ENCODE measurements at regions not wholly inside any gene's neighbourhood (a gene's known extent, or its start where the extent isn't known, plus 50 kb on each side); places are given as distances from the start of the nearest gene placed in this dataset.
A peak's percentile ranks its signal among the peaks of the same experiment; 100 is the strongest.

DNA sequence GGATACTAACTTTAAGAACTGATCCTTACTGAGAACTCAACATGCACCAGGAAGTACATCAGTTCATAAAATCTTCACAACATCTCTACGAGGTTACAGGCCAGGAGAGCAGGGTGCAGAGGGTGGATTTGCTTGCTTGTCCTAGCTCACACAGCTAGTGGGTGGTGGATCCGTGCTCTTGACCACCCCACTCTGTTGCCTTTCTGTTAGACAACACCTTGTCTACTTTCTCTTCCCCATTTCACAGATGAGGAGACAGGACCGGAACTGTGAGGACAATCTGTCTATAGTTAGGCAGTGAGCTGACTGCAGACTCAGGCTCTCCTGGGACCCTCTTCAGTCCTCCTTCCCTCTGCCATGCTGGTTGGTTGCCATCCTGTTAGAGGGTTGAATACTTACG is 221.7 kb upstream of the TLE3 start:
- DNase-seq: peak; percentile 80

DNA sequence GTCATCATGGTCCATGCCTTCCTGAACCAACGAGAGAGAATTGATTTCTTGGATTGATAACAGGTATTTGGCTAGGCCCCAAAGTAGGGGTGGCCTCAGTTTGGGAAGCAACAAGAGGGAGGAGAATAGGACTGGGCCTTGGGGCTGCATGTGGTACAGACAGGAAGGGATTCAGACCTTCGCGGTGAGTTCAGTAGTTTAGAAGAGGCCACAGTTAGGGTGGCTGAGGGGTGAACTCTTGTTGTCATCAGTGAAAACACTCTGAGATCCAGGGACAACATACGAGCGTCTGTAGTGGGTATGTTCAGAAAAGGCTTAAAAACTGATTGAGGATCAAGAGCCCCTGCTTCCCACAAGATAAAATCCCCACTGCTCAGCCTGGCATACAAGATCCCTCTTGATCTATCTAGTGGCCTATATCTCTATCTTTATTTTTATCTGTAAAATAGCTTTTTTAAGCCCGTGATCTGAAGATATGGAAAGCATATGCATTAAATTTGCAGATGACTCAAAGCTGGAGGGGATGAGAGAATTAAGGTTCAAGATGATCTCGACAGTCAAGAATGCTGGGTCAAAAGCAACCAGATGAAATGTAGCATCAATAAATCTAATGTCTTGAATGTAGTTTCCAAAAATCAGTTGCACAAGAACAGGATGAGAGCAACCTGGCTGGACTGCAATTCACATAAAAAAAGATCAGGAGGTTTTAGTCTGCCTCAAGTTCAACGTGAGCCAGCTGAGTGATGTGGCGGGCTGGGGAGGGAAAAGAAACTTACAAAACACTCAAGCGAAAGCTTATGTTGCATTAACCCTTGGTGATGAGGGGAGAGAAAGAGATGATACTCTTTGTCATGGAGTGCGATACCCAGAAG is 221.1 kb upstream of the TLE3 start:
- no peak for DNase-seq

DNA sequence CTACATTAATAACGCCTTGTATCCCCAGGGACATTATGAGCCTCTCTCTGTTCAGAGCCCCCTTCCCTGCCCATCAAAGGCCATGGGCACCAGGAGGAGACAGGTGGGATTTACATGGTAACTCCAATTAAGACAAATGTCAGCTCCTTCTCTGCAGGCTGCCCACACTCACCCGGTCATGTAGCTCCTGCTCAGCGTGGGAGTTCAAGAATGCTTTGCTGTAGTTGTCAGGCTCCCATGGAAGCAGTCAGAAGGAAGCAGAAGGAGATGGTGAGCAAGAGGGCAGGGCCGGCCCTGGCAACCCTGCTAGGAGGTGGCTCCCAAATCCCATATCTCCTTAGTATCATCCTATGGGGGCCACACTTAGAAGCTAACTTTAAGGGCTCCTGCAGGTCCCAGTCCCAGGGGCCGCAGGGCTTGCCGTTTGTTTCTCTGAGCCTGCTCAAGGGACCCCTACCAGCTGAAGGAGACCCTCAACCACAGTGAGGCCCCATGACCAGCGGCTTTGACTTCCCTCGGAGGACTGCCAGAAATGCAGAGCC is 218.4 kb upstream of the TLE3 start:
- DNase-seq: no peak

DNA sequence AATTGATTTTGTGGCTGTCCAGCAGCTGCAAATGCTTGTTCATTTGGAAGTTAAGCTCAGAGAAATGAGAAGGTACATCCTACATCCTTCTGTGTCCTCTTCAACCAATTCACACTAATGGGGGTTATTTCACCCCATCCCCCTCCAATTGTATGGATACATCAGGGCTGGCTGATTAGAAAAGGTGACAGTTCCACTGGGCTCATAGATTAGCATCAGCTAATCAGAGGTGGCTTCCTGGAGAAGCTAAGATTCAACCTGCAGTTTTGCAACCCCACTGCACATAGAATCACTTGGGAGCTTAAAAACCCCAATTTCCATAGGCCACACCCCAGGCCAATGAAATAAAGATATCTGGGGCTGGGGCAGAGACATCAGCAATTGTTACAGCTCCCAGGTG is 217.7 kb upstream of the TLE3 start:
- DNase-seq: no peak

DNA sequence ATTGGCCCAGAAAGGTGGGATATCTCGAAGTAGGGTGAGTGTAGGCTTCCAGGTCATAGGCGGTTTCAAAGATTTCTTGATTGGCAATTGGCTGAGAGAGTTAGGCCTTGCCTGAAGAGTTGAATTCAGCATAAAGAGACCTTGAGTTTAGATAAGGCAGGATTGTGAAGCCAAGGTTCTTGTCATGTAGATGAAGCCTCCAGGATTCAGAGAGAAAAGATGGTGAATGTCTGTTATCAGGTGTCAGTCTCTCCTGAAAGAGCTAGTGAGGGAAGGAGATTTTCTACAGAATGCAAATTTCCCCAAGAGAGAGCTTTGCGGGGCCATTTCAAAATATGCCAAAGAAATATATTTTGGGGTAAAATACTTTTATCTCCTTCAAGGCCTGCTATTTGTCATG is 217.0 kb upstream of the TLE3 start:
- DNase-seq: no peak

DNA sequence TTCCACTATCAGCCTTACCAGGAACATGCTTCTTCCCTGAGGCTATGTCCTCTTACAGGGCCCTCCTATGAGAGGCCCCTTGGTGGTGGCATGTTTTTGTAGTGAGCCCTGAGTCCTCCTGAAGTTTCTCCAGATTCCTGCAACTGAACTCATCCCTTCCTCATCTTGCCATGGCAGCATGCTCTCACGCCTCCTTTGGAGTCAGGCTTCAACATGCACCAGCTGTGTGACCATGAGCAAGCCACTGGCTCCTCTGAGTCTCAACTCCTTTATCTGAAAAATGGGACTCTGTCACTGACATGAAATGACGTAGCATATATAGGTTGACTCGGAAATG is 216.3 kb upstream of the TLE3 start:
- DNase-seq: no peak

DNA sequence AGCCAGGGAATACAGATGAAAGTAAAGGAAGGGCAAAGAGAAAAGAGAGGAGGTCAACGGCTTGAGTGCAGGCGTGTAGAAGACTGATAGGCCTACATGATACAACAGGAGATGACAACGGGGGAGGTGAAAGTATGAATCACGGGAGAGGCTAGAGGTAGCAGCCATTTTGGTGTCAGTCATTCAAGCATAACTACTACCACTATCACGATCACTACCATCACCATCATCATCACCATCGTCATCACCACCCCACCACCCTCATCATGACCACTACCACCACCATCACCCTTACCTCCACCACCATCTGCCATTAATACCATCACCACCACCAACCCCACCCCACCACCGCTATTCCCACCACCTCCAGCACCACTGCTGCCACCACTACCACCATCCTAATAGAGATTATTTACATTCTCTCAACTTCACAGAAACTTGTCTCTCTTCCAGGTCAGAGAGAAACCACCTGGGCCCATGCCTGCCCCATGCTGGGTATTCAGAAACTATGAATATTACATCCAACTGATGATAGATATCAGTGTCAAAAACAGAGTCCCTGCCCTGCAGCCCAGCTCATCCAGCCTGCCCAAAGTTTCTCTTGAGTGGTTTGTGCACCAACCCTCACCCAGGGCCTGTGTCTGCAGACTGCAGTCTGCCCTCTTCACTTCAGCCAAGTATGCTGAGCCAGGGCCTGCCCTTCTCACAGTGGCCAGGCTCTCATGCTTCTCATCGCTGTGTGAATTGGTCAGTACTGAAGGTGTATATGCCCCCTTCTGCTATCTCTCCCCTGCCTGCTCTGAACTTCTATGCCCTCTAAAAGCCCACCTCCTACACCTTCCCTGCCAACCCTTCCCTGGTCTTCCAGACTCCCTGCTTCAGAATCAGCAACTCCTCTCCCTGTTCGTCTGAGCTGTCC is 215.6 kb upstream of the TLE3 start:
- no peak for DNase-seq

DNA sequence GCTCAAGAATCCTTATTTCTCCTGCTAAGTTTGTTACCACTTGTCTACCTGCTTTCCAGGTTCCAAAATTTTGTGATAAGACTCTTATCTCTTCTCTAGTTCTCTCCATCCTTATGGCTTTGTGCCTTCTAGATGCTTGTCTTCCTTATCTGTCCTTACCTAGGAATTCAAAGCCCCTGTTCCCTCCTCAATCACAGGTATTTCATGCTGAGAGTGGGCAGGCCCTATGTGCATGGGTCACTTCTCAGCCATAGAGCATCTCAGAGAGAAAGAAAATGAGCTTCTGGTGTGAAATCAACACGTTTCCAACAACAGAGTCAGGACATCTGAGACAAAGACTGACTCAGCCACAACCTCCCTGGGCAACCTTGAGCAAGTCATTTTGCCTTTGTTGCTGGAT is 214.1 kb upstream of the TLE3 start:
- no peak for DNase-seq

DNA sequence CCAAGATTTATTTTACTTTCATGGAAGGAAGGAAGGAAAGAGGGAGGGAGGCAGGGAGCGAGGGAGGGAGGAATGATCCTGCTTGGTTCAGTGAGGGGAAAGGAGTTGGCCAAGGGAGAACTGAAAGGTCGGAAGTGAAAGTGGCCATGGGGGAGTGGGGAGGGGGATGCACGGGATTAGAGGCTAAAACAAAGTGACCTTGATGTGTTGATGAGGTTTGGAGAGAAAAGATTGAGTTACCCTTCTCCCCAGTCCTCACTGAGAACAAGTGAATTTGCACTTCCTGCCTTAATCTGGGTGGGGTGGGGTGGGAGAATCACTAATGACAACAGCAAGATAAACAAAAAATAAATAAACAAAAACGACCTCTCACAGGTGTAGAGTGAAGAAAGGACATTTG is 212.0 kb upstream of the TLE3 start:
- no peak for DNase-seq

DNA sequence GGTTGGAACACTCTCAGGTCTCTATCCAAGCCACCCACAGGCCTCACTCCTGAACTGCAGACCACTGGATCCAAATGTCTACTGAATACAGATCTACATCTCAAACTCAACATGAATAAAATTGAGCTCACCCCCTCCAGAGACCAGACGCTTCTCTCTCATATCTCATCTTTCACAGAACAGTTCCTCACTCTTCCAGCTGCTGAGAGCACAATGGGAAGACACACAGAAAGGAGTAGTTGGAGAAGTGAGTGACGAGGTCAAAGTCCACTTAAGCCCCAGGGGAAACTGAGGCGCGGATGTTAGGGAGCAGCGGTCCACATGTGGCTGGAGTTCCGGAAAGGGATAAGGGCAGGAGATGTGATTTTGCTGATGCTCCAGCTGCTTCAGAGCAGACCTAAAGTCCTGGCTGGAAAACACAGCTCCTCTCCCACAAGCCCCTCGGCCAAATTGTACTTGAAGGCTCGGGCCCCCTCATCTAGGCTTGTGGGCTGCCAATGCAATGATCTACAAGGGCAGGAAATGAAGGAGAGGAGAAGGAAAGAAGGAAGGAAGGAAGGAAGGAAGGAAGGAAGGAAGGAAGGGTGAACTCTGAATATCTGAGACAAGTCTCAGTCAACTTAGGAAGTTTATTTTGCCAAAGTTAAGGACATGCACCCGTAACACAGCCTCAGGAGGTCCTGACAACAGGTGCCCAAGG is 211.2 kb upstream of the TLE3 start:
- DNase-seq: no peak

DNA sequence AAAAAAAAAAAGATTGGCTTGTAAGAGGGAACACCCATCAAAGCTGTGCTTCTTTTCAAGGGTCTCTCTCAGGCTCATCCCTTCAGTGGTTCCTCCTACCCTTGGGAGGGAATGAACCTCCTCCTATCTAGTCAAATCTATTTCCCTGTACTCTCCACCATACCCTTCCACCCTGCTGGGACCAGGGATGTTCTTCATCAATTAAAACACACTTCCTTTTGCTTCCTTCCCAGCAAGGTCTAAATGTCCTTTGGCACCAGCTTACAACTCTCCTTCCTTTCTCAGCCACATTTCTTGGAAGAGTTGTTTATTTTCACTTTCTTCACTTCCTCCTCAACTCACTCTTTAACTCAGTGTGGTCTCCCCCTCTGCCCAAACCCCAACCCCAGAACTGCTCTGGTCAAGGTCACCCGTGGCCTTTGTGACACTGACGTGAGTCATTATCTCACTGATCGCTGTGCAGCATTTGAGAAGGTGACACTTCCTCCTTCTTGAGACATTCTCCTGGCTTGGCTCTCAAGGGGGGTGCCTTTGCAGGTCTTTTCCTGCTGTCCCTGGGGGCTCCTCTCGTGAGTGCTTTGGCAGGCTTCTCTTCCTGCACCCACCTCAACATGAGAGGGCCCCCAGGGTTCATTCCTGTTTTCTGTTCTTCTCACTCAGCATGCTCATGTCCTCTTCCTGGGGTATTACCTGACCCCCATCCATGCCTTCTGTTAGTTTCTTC is 210.5 kb upstream of the TLE3 start:
- DNase-seq: peak; percentile 67

DNA sequence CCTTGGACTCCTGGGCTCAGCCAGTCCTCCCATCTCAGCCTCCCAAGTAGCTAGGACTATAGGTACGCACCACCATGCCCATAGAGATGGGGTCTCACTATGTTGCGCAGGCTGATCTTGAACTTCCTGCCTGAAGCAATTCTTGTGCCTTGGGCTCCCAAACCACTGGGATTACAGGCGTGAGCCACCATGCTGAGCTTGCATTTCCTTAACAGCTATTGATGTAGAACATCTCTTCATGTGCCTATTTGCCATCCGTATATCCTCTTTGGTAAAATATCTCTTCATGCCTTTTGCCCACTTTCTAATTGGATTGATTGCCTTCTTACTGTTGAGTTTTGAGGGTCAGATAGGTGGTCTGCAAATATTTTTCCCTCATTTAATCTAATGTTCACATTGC is 208.9 kb upstream of the TLE3 start:
- DNase-seq: no peak

DNA sequence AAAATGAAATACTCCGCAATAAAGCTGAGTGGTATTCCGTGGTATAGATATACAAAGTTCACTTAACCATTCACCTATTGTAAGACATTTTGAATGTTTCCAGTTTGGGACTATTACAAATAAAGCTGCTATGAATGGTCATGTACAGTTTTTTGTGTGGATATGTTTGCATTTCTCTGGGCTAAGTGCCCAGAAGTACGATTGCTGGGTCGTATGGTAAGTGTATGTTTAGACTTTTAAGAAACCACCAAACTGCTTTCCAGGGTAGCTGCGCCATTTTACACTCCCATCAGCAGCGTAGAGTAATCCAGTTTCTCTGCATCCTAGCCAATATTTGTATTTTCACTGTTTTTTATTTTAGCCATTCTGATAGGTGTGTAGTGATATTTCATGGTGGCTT is 208.4 kb upstream of the TLE3 start:
- DNase-seq: no peak

DNA sequence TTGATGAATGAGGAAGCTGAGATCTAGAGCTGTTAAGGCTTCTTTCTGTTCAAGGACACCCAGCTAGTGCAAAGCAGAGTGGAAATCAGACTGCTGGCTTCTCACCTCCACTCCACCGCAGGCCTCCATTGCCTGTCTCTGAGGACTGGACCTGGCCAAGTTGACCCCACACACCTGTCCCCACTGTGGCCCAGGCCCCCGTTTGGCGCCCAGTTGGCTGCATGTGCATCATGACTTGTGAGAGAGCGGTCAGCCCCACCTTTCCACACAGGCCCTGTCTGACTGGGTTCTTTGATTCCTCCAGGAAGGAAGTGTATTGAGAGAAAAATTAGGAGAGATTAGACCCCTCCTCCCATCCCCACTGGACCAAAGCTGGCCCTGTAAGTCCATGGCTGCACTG is 206.3 kb upstream of the TLE3 start:
- DNase-seq: no peak

DNA sequence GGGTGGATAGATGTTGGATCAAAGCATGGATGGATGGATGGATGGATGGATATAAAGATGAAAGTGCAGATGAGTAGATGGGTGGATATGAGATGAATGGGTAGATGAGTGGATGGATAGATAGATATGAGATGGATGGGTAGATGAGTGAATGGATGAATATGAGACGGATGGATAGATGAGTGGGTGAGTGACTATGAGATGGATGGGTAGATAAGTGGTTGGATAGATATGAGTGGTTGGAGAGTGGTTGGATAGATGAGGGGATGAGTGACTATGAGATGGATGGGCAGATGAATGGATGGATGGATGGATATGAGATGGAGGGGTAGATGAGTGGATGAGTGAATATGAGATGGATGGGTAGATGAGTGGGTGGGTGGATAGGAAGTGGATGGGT is 204.6 kb upstream of the TLE3 start:
- no peak for DNase-seq

DNA sequence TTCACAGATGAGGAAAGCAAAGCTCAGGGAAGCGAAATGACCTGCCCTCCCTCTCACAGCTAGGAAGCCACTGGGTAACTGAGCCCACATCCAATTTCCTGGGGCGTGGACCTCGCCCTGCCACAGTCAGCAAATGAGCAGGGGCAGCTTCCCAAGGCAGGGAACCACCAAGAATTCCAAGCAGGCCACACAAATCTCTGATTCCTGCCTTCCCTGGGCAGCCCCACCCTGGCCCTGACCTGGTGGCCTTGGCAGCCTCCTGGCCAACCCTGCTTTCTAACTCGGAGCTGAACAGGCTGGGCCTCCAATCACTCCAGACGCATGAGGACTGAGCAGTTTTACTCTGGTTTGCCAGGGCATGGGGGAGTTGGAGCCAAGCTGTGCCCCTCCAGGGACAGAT is 203.7 kb upstream of the TLE3 start:
- DNase-seq: no peak

DNA sequence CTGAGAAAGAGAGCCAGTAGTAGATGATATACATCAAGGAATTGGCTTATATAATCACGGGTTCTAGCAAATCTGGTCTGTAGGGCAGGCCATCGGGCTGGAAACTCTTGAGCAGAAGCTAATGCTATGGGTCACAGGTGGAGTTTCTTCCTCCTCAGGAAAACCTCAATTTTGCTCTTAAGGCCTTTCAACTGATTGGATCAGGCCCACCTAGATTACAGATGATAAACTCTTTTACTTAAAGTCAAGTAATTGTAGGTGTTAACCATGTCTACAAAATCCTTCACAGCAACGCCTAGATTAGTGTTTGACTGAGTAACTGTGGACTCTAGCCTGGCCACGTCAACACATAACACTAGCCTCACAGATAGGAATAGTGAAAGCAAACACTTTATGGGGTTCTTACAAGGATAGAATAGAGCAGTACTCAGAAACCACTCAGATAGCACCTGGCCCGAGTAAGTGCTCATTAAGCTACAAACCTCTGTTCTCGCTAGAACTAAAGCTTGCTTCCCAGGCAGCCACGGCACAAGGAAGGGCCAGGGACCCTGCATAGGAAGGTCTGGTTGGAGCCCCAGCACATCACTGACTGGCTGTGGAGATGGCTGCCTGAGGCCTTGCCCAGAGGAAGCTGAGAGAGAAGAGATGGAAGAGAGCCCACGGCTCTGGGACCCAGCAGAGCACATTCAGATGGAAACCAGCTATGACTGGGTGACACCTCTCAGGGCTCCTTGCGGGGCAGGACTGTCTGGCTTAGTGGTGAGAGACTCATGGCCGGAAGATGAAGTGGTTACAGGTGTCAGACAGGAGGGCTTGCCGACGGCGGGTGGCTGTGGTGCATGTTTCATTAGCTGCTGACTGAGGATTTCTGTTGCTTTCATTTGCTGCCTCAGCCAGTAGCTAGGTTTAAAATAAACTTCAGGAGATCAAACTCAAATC is 202.5 kb upstream of the TLE3 start:
- peak; percentile 78 for DNase-seq

DNA sequence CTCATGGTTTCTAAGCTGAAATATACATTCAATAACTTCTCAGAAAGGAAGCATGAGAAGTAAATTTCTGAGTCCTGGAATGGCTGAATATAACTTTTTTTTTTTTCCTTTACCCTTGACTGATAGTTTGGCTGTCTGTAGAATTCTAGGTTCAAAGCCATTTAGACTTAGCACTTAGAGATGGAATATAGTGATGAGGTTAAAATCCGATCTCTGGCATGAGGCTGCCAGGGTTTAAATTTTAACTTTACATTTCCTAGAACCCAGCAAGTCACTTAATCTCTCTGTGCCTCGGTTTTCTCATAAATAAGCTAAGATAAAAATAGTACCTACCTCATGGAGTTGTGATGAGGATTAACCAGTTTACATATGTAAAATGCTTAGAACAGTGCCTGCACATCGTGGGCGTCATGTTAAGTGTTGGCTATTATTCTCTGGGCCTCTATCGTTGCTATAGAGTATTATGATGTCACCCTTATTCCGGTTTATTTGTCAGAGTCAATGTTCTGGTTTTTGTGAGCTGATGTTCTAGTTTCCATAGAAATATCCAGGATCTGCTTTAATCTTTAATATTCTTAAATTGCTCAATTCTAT is 199.8 kb upstream of the TLE3 start:
- no peak for DNase-seq

DNA sequence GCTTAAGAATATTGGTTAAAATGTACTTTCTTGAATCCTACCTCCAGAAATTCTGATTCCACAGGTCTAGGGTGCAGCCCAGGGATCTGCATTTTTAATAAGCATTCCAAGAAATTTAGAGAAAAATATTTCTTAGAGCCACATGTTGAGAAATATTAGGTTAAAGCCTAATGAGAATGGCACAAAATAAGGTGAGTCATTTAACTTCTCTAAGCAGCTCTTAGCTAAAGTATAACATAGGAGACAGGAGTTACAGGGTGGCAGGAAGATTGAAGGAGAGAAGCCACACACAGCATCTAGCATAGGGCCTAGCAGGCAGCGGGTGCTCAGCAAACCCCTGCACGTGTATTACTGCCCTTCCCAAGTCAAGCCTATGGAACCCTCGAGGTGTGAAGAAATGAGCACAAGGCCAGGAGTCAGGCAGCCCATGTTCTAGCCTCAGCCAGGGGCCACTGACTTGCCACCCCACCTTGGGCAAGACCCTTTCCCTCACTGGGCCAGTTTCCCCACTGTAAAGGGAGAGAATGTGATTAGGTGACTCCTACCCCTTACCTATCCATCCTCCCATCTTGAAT is 197.1 kb upstream of the TLE3 start:
- DNase-seq: no peak

DNA sequence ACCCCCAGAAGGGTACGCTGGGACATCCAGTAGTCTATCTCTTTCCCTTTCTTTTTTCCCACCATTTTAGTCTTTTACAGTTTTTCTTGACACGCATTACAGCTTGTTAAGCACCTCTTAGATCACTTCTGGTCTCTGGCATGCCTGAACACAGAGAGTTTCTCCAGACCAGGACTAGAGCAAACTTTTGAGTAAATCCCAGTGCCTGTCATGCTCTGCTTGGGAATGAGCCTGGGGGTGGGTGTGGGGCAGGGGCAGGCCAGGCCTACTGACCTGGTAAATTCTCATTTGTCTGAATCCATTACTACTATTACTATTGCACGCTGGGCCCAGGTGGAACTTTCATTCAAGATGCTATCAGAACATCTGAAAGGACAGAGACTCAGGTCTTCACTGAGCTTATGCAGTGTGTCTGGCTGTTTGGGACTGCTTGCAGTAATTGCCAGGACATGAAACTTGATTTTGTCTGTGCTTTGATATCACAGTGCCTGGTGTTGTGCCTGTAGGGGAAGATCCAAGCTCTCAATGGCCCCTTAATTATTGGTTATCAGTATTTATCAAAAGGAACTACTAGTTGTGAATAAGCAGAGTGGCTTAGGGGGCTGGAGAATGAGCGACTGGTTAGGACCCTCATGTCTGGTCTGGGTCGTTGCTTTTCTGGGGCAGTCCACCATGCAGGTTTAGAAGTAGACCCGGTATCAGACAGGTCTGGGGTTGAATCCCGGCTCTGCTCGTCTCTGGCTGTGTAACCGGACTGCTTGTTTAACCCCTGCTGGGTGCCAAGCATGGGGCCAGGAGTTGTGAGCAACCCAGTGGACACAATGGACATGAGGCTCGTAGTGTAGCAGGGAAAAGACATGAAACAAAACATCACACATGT is 196.1 kb upstream of the TLE3 start:
- DNase-seq: no peak

Data from CD4-positive, alpha-beta T cell treated with Interleukin-15 for 1 hour (primary cell).